ENCODE measurements at regions not wholly inside any gene's neighbourhood (a gene's known extent, or its start where the extent isn't known, plus 50 kb on each side); places are given as distances from the start of the nearest gene placed in this dataset.

DNA sequence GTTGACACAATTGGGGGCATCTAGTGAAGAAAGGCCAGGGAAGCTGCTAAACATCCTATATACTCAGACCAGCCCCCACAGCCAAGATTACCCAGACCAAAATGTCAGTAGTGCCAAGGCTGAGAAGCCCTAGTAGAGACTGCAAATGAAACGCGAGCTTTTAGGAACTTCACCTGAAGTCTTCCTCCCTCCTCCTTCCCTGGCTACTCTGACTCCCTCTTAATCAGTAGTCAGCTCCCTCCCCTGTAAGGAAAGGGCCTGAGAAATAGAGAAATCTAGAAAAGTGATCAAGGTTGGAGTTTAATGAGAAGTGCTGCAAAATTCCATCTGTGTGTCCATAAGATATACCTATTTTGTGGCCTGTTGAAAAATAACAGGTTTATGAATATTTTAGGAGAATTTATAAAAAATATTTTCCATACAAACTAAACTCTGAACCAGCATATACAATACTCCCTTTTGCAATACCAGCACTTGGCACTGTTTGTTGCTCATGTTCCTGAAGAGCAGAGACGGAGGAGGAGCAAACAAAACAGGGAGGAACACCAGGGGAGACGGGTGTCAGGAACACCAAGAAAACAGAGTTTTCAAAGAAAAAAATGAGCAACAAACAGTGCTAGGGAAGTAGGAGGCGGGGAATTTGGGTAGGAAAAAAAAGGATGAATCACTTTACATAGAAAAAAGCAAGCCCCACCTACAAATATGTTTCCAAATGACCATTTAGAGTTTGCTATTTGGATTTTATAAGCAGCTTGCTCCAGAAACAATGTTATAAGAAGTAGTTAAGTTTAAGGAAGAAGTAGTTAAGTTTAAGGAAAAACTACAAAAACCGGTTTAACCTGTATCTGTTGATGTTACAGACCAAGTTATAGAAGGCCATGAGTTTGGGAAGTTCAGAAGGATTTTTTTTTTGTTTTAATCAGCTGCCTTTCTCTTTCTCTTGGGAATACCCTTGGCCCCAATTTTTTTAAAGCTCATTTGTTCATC lies 282.1 kb upstream of the GRIP1 start:
- TF ChIP-seq, protein P1, sequence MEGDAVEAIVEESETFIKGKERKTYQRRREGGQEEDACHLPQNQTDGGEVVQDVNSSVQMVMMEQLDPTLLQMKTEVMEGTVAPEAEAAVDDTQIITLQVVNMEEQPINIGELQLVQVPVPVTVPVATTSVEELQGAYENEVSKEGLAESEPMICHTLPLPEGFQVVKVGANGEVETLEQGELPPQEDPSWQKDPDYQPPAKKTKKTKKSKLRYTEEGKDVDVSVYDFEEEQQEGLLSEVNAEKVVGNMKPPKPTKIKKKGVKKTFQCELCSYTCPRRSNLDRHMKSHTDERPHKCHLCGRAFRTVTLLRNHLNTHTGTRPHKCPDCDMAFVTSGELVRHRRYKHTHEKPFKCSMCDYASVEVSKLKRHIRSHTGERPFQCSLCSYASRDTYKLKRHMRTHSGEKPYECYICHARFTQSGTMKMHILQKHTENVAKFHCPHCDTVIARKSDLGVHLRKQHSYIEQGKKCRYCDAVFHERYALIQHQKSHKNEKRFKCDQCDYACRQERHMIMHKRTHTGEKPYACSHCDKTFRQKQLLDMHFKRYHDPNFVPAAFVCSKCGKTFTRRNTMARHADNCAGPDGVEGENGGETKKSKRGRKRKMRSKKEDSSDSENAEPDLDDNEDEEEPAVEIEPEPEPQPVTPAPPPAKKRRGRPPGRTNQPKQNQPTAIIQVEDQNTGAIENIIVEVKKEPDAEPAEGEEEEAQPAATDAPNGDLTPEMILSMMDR (IDR thresholded peaks at IDR 0.05): no peak
- TF ChIP-seq POLR2A (IDR thresholded peaks at IDR 0.05) (no peak), EP300 (IDR thresholded peaks at IDR 0.05) (no peak)

Measured in tibial nerve (tissue), 4 donors.